CD8-positive, alpha-beta memory T cell (primary cell): ENCODE measurements at regions not wholly inside any gene's neighbourhood (a gene's known extent, or its start where the extent isn't known, plus 50 kb on each side); places are given as distances from the start of the nearest gene placed in this dataset.

Experiments used
- CTCF ChIA-PET: fragments of 350-600 bp; sonication (Branson Sonifier 250); formaldehyde crosslinking; loops from one replicate; lab custom pipeline; 2021; ENCODE audit warnings: antibody characterized with exemption; lab: Charles Lee
- POLR2A ChIA-PET: fragments of 350-600 bp; sonication (Branson Sonifier 250); formaldehyde crosslinking; loops from one replicate; lab custom pipeline; 2021; ENCODE audit warnings: antibody characterized with exemption; lab: Charles Lee
- DNase-seq, 5 donors: peaks; one replicate each; pipeline versions ENCODE4 v3.0.0 to v3.0.0-alpha.2; 2020 to 2022; ENCODE audit warnings: mixed read lengths in 1 of 5
- H3K27ac ChIP-seq: one replicate; pipeline ENCODE4 v1.7.0; 2013; ENCODE audit warnings: low read depth, mild to moderate bottlenecking, low read length, moderate library complexity
- H3K27me3 ChIP-seq: 2 replicates; pipeline ENCODE4 v1.7.0; 2013; ENCODE audit warnings: low read length, mild to moderate bottlenecking; ENCODE audit not compliant: insufficient read depth, poor library complexity, severe bottlenecking
- H3K36me3 ChIP-seq: 2 replicates; pipeline ENCODE4 v1.7.0; 2013; ENCODE audit warnings: mild to moderate bottlenecking, low read length, moderate library complexity; ENCODE audit not compliant: insufficient read depth
- H3K4me1 ChIP-seq: 2 replicates; pipeline ENCODE4 v1.7.0; 2013; ENCODE audit warnings: mild to moderate bottlenecking, low read length, moderate library complexity; ENCODE audit not compliant: insufficient read depth
- H3K4me3 ChIP-seq: 2 replicates; pipeline ENCODE4 v1.7.0; 2013; ENCODE audit warnings: mild to moderate bottlenecking, low read length
- H3K9me3 ChIP-seq: 2 replicates; pipeline ENCODE4 v1.7.0; 2013; ENCODE audit warnings: mild to moderate bottlenecking, low read length
- H3K27ac Mint-ChIP-seq, 8 donors: one replicate each; pipeline ENCODE4 v1.8.0; 2020 to 2021; ENCODE audit warnings: mixed read lengths in 8 of 8, mild to moderate bottlenecking in 6 of 8, inconsistent platforms in 3 of 8, moderate library complexity in 3 of 8
- H3K27me3 Mint-ChIP-seq, 2 donors: one replicate each; pipeline ENCODE4 v1.8.0; 2020 to 2021; ENCODE audit warnings: mixed read lengths in 2 of 2, mild to moderate bottlenecking in 1 of 2, moderate library complexity in 1 of 2
- H3K36me3 Mint-ChIP-seq, 3 donors: one replicate each; pipeline ENCODE4 v1.8.0; 2020 to 2021; ENCODE audit warnings: mixed read lengths in 3 of 3, inconsistent platforms in 1 of 3, mild to moderate bottlenecking in 1 of 3
- H3K4me1 Mint-ChIP-seq, 3 donors: one replicate each; pipeline ENCODE4 v1.8.0; 2020 to 2021; ENCODE audit warnings: mixed read lengths in 3 of 3, inconsistent platforms in 1 of 3, mild to moderate bottlenecking in 1 of 3
- H3K4me3 Mint-ChIP-seq, 7 donors: one replicate each; pipeline ENCODE4 v1.8.0; 2020 to 2021; ENCODE audit warnings: mixed read lengths in 7 of 7, mild to moderate bottlenecking in 6 of 7, moderate library complexity in 4 of 7, inconsistent platforms in 2 of 7
- H3K9me3 Mint-ChIP-seq, 5 donors: one replicate each; pipeline ENCODE4 v1.8.0; 2020 to 2022; ENCODE audit warnings: mixed read lengths in 5 of 5, mild to moderate bottlenecking in 3 of 5, moderate library complexity in 2 of 5, inconsistent platforms in 1 of 5

- H3K36me3 Mint-ChIP-seq = no peaks in the 10 kb centered on the region
Observed at GRCh38 chr6:1065986-1066385, 245.9 kb upstream of the FOXQ1 start.

DNA sequence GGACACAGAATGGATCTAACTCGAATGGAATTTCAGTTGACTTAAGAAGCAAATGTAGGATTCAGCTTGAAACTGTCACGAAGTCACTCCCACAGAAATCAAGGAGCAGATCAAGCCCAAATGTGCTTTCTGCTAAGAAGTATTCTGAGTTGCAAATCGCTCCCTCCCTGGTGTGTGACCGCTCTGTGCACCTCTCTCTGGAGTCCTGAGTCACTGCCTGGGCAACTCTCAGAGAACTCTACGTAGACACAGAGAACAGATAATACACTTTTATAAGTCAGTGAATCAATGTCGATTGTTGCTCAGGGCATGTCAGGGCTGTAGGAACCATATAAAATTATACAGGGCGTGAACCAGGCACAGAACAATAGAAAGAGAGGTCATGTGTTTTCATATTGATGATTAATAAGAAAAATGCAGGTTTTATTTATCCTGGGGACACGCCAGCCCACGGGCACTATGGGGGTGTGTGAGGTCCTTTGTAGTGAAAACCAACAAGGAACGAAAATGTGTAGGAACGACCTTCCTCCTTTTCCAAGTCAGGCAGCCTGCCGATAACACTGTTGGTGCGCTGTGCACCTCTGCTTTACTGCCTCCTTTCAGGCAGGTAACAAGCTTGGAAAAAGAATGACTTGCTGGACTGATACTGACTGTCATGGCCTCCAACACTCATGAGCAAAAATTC lies 248.1 kb upstream of the FOXQ1 start:
- POLR2A ChIA-PET = no interaction called here
- Histone ChIP-seq H3K4me3 (no peak overlapping the region), H3K9me3 (no peaks in the 10 kb centered on the region), H3K4me1 (no peaks in the 10 kb centered on the region), H3K27ac (no peak overlapping the region), H3K27me3 (peaks cover 3% of the 10 kb centered on the region), H3K36me3 (no peaks in the 10 kb centered on the region)
- DNase-seq = no peak
- Mint-ChIP-seq H3K9me3 (no peaks in the 10 kb centered on the region), H3K36me3 (no peaks in the 10 kb centered on the region), H3K27ac (no peak overlapping the region), H3K27me3 (peaks cover 3 to 5% of the 10 kb centered on the region in 2 donors), H3K4me1 (no peaks in the 10 kb centered on the region), H3K4me3 (no peak overlapping the region)
- CTCF ChIA-PET = no interaction called here

More at GRCh38 chr6:1065986-1066385, 245.9 kb upstream of the FOXQ1 start:
- no peak overlapping the region for H3K27ac ChIP-seq
- H3K4me1 ChIP-seq = no peaks in the 10 kb centered on the region
- no peak overlapping the region for H3K4me3 ChIP-seq
- peaks cover 3% of the 10 kb centered on the region for H3K27me3 ChIP-seq
- H3K4me1 Mint-ChIP-seq = no peaks in the 10 kb centered on the region
- ChIA-PET CTCF (no interaction called here), POLR2A (no interaction called here)
- H3K9me3 Mint-ChIP-seq = no peaks in the 10 kb centered on the region
- H3K9me3 ChIP-seq = no peaks in the 10 kb centered on the region
- H3K36me3 ChIP-seq = no peaks in the 10 kb centered on the region
- H3K27me3 Mint-ChIP-seq = peaks cover 3 to 9% of the 10 kb centered on the region in 2 donors
- DNase-seq = no peak
- no peak overlapping the region for H3K4me3 Mint-ChIP-seq
- no peak overlapping the region for H3K27ac Mint-ChIP-seq

DNA sequence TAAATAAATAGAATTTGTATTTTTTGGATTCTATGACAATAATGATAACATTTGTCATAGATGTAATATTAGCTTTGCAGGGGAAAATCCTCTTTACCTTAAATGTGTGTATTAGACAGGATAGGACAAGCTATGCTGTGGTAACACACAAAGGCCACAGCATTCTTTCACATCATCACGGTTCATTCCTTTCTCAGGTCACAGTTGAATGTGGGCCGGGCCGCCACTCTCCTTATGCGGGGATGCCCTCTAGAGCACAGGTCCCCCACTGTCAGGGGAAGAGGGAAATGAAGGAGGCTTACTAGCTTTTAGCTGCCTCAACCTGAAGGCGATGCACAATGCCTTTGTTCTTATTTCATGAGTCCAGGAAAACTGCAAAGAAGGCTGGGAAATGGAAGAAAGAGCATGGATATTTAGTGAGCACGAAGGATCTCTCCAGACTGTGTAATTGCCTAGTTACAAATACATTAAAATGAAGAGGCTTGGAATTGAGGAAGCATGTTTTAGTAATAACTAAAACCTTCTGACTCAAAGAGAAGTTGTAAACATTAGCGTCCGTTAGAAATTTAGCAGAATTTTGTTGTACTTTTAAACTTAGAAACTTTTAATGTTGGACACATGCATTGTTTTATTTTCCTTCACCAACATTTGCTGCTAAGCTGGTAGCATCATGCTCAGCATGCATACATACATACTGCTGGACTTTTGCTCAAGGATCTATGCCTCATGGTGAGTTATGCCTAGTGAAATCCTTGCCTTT lies 248.9 kb upstream of the FOXQ1 start:
- Histone ChIP-seq H3K4me1 (no peaks in the 10 kb centered on the region), H3K27ac (no peak overlapping the region), H3K9me3 (no peaks in the 10 kb centered on the region), H3K27me3 (peaks cover 3% of the 10 kb centered on the region), H3K36me3 (no peaks in the 10 kb centered on the region), H3K4me3 (no peak overlapping the region)
- ChIA-PET CTCF (interaction anchor here (1.0 kb wide), 1 partner anchor 27 kb away, joined by 3 read pairs; no protein-coding TSS in a partner anchor), POLR2A (no interaction called here)
- H3K4me3 Mint-ChIP-seq = no peak overlapping the region
- peaks cover 3 to 5% of the 10 kb centered on the region in 2 donors for H3K27me3 Mint-ChIP-seq
- H3K4me1 Mint-ChIP-seq = no peaks in the 10 kb centered on the region
- no peaks in the 10 kb centered on the region for H3K36me3 Mint-ChIP-seq
- H3K27ac Mint-ChIP-seq = no peak overlapping the region
- H3K9me3 Mint-ChIP-seq = no peaks in the 10 kb centered on the region
- DNase-seq = no peak

DNA sequence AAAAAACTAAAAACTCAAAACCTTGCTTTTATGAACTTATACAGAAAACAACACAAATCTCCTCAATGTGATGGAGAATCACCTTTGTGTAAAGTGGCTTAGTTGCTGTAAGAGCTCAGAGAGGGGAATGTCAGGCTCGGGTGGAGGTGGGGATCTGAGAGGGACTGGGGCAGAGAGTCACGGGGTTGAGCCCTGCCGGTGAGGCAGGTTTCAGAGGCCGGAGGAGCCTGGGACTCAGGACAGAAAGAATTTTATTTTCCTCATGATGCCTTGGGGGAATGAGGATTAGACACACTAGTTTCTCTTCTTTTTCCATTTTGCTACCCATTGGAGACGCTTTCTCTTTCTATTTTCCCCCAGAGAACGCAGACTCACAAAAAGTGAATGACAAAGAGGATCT lies 252.3 kb upstream of the FOXQ1 start:
- no peaks in the 10 kb centered on the region for H3K4me1 ChIP-seq
- H3K27ac Mint-ChIP-seq = no peak overlapping the region
- CTCF ChIA-PET = no interaction called here
- DNase-seq = no peak
- H3K27me3 Mint-ChIP-seq = peaks cover 6 to 9% of the 10 kb centered on the region in 2 donors
- peaks cover 3% of the 10 kb centered on the region for H3K27me3 ChIP-seq
- H3K36me3 ChIP-seq = no peaks in the 10 kb centered on the region
- POLR2A ChIA-PET = no interaction called here
- H3K9me3 Mint-ChIP-seq = no peaks in the 10 kb centered on the region
- H3K4me1 Mint-ChIP-seq = no peaks in the 10 kb centered on the region
- H3K36me3 Mint-ChIP-seq = no peaks in the 10 kb centered on the region
- H3K27ac ChIP-seq = no peak overlapping the region
- H3K4me3 ChIP-seq = no peak overlapping the region
- no peak overlapping the region for H3K4me3 Mint-ChIP-seq
- H3K9me3 ChIP-seq = no peaks in the 10 kb centered on the region

GRCh38 chr6:1057490-1058135 lies 254.3 kb upstream of the FOXQ1 start:
- H3K27ac ChIP-seq = no peak overlapping the region
- no peaks in the 10 kb centered on the region for H3K36me3 Mint-ChIP-seq
- H3K4me1 ChIP-seq = no peaks in the 10 kb centered on the region
- H3K36me3 ChIP-seq = no peaks in the 10 kb centered on the region
- H3K27me3 Mint-ChIP-seq = peaks cover 4 to 9% of the 10 kb centered on the region in 2 donors
- no peaks in the 10 kb centered on the region for H3K9me3 Mint-ChIP-seq
- POLR2A ChIA-PET = no interaction called here
- no peaks in the 10 kb centered on the region for H3K4me1 Mint-ChIP-seq
- no peaks in the 10 kb centered on the region for H3K27me3 ChIP-seq
- no peak overlapping the region for H3K4me3 Mint-ChIP-seq
- no peak for DNase-seq
- H3K4me3 ChIP-seq = no peak overlapping the region
- no peak overlapping the region for H3K27ac Mint-ChIP-seq
- CTCF ChIA-PET = no interaction called here
- H3K9me3 ChIP-seq = no peaks in the 10 kb centered on the region

DNA sequence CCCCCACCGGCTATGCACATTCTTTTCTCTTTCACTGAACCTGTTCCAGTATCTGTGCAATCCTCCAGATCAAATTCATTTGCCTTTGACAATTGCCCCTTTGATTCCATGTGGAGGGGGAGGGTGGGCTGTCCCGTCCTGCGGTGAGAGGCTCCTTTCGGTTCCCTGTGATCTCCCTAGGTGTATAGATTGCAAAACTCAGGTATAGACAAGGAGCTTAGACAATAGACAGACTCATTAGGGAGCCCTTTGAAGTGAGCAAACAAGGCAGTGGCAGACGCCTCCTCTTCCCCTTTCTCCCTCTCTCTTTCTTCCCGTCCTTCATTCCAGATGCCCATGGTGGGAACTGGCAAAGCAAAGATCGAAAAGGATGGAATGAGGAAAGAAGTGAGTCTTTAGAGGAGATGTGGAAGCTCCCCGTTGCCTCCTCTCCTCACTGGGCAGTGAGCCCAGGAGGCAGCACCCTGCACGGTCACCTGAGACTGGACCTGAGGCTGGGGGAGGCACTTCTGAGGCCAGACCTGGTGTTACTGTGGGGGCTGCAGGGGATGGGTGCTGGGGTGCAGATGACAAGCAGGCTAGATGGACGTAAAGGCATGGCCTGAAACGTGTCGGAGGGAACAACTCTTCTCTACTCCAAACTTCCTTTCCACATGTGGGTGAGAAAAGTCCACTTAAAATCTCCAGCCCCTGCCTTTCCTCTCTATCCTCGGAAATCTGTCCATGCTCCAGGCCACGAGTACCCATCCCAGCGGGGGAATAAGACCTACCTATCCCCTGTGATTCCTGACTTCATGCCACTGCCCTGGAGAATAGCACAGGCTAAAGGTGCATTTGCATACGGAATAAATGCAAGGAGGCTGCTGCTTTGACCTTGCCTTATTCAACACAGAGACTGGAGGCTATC lies 256.6 kb upstream of the FOXQ1 start:
- Mint-ChIP-seq H3K27ac (no peak overlapping the region), H3K36me3 (no peaks in the 10 kb centered on the region), H3K4me3 (no peak overlapping the region), H3K27me3 (peaks cover 9 to 11% of the 10 kb centered on the region in 2 donors), H3K4me1 (no peaks in the 10 kb centered on the region), H3K9me3 (no peaks in the 10 kb centered on the region)
- no peaks in the 10 kb centered on the region for H3K4me1 ChIP-seq
- no peak overlapping the region for H3K27ac ChIP-seq
- no peaks in the 10 kb centered on the region for H3K9me3 ChIP-seq
- no peak overlapping the region for H3K4me3 ChIP-seq
- peaks cover 3% of the 10 kb centered on the region for H3K27me3 ChIP-seq
- no peak for DNase-seq
- POLR2A ChIA-PET = no interaction called here
- no peaks in the 10 kb centered on the region for H3K36me3 ChIP-seq
- CTCF ChIA-PET = interaction anchor here (0.9 kb wide), 1 partner anchor 48 kb away, joined by 3 read pairs; no protein-coding TSS in a partner anchor

DNA sequence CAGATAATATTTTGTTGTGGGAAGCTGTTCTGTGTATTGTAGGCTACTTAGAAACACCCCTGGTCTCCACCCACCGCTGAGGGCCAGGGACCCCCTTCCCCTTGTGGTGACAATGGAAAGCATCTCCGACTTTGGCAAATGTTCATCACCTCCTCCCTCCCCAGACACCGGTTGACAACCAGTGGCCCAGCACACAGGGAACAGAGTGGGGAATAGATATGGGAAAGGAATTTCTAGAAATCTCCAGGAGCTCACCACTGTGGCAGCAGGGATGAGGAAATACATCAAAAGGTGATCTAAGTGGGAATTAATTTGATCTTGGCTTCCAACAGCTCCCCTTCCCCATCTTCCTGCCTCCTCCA lies 257.3 kb upstream of the FOXQ1 start:
- ChIA-PET POLR2A (no interaction called here), CTCF (interaction anchor here (0.9 kb wide), 1 partner anchor 47 kb away, joined by 3 read pairs; no protein-coding TSS in a partner anchor)
- H3K4me3 Mint-ChIP-seq = no peak overlapping the region
- no peaks in the 10 kb centered on the region for H3K9me3 Mint-ChIP-seq
- Histone ChIP-seq H3K27me3 (peaks cover 3% of the 10 kb centered on the region), H3K27ac (no peak overlapping the region), H3K4me1 (no peaks in the 10 kb centered on the region), H3K4me3 (no peak overlapping the region), H3K36me3 (no peaks in the 10 kb centered on the region), H3K9me3 (no peaks in the 10 kb centered on the region)
- no peaks in the 10 kb centered on the region for H3K36me3 Mint-ChIP-seq
- DNase-seq = no peak
- H3K27me3 Mint-ChIP-seq = peaks cover 9 to 15% of the 10 kb centered on the region in 2 donors
- no peaks in the 10 kb centered on the region for H3K4me1 Mint-ChIP-seq
- no peak overlapping the region for H3K27ac Mint-ChIP-seq
